HG02623 (cell line): ENCODE measurements at regions not wholly inside any gene's neighbourhood (a gene's known extent, or its start where the extent isn't known, plus 50 kb on each side); places are given as distances from the start of the nearest gene placed in this dataset.

Experiments used
- ATAC-seq: cut with Tn5 transposase; IDR thresholded peaks from one replicate; pipeline ENCODE4 v1.9.1; 2021; ENCODE audit warnings: moderate library complexity; ENCODE audit not compliant: unreplicated experiment

GRCh38 chr5:135127439-135128240 lies 93.6 kb upstream of the PITX1 start:
- ATAC-seq, result no peak

- ATAC-seq, result no peak
These were observed 92.8 kb upstream of the PITX1 start for GRCh38 chr5:135126688-135127438.

GRCh38 chr5:135124724-135125123 lies 90.7 kb upstream of the PITX1 start:
- no peak for ATAC-seq

GRCh38 chr5:135124128-135124527 lies 90.1 kb upstream of the PITX1 start:
- no peak for ATAC-seq

GRCh38 chr5:135122797-135123196 lies 88.8 kb upstream of the PITX1 start:
- ATAC-seq, result no peak

GRCh38 chr5:135120951-135121350 lies 86.9 kb upstream of the PITX1 start:
- no peak for ATAC-seq

GRCh38 chr5:135119481-135119880 lies 85.5 kb upstream of the PITX1 start:
- ATAC-seq, result no peak

- no peak for ATAC-seq
These were observed 83.6 kb upstream of the PITX1 start for GRCh38 chr5:135117590-135117989.

GRCh38 chr5:135116160-135116561 lies 82.1 kb upstream of the PITX1 start:
- no peak for ATAC-seq

- ATAC-seq, result no peak
These were observed 81.6 kb upstream of the PITX1 start for GRCh38 chr5:135115591-135115990.

GRCh38 chr5:135114759-135115158 lies 80.7 kb upstream of the PITX1 start:
- ATAC-seq, result no peak

- no peak for ATAC-seq
These were observed 78.1 kb upstream of the PITX1 start for GRCh38 chr5:135112008-135112725.

GRCh38 chr5:135110785-135111596 lies 77.0 kb upstream of the PITX1 start:
- ATAC-seq, result no peak

GRCh38 chr5:135108992-135109391 lies 75.0 kb upstream of the PITX1 start:
- ATAC-seq, result no peak

- no peak for ATAC-seq
These were observed 74.5 kb upstream of the PITX1 start for GRCh38 chr5:135108569-135108968.

- no peak for ATAC-seq
These were observed 74.0 kb upstream of the PITX1 start for GRCh38 chr5:135107986-135108385.

- ATAC-seq, result no peak
These were observed 72.8 kb upstream of the PITX1 start for GRCh38 chr5:135106610-135107471.

GRCh38 chr5:135106136-135106535 lies 72.1 kb upstream of the PITX1 start:
- no peak for ATAC-seq

- no peak for ATAC-seq
These were observed 71.1 kb upstream of the PITX1 start for GRCh38 chr5:135105105-135105484.

- no peak for ATAC-seq
These were observed 69.5 kb upstream of the PITX1 start for GRCh38 chr5:135103575-135103853.
